ENCODE measurements at regions not wholly inside any gene's neighbourhood (a gene's known extent, or its start where the extent isn't known, plus 50 kb on each side); places are given as distances from the start of the nearest gene placed in this dataset.

GRCh38 chr4:23117826-23118225 is 425.1 kb downstream of the GBA3 start:
- TF ChIP-seq CTCF (IDR thresholded peaks at IDR 0.05; ENCODE audit: low read depth, low read length, missing input control) (no peak), RAD21 (IDR thresholded peaks at IDR 0.05) (no peak), SP1 (IDR thresholded peaks at IDR 0.05) (no peak), TAF1 (conservative IDR thresholded peaks at IDR 0.05) (no peak), GABPA (IDR thresholded peaks at IDR 0.05 in 1 of 2, conservative IDR thresholded peaks at IDR 0.05 in 1 of 2) (no peak), NR2F2 (IDR thresholded peaks at IDR 0.05) (no peak)
